GM18502 (cell line): ENCODE measurements at regions not wholly inside any gene's neighbourhood (a gene's known extent, or its start where the extent isn't known, plus 50 kb on each side); places are given as distances from the start of the nearest gene placed in this dataset.
"Not testable (repeated sequence)": the region's sequence is repeated elsewhere in the genome, so short reads cannot be mapped to it uniquely, and the experiment has no call there.

Source experiments
- ATAC-seq: cut with Tn5 transposase; IDR thresholded peaks from one replicate; pipeline ENCODE4 v1.9.1; 2021; ENCODE audit warnings: mild to moderate bottlenecking; ENCODE audit not compliant: unreplicated experiment, poor library complexity

- no peak for ATAC-seq
These were observed 141.6 kb upstream of the RIOK3 start for GRCh38 chr18:23311351-23312121.

GRCh38 chr18:23313379-23313778 is 139.7 kb upstream of the RIOK3 start:
- ATAC-seq, result no peak

DNA sequence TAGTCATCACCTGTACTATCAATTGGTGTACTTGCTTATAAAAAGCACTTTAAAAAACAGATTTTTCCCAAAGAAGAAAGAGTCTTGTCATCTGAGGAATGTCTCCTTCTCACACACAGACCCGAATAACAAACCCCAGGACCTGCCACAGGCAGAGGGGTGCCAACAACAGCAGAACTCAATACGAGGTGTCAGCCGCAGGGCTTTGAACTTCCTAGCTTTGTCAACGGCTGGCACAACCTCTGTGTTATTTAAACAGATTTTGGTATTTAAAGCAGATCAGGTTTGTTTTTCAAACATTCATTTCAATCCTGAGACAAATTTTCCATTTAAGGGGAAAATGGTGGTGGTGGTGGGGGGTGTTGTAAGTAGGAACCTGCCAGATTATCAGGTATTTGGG is 138.4 kb upstream of the RIOK3 start:
- ATAC-seq, result no peak

DNA sequence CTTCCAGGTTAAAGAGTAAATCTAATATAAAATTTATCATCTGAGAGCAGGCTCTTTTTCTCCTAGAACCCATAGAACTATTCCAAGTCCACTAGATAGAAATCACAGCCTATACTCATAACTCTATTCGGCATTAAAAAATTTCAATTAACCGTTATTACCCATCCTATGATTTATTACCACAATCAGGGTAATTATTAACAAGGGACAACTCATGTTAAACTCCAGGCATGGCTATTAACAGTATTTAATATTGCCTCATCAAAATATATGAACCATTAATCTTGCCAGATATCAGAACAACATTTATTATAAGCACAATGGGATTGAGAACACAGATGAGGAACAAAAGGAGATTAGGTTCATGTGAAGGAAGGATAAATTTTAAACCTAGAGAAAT is 136.8 kb upstream of the RIOK3 start:
- no peak for ATAC-seq

DNA sequence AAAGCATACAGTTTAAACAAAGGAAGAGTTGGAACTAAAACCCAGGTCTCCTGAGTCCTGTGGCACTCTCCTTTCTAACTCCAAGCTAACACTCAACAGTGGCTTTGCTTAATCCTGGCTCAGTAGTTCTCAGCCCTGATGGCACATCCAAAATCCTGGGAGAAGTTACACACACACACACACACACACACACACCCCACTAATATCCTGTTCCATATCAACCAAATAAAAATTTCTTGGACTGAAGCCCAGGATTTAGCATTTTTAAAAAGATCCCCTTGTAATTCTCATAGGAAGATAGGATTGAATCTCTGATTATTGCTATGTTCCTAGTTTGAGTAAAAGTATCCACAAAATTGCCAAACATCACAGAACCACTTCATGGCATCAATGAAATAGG is 136.1 kb upstream of the RIOK3 start:
- no peak for ATAC-seq

DNA sequence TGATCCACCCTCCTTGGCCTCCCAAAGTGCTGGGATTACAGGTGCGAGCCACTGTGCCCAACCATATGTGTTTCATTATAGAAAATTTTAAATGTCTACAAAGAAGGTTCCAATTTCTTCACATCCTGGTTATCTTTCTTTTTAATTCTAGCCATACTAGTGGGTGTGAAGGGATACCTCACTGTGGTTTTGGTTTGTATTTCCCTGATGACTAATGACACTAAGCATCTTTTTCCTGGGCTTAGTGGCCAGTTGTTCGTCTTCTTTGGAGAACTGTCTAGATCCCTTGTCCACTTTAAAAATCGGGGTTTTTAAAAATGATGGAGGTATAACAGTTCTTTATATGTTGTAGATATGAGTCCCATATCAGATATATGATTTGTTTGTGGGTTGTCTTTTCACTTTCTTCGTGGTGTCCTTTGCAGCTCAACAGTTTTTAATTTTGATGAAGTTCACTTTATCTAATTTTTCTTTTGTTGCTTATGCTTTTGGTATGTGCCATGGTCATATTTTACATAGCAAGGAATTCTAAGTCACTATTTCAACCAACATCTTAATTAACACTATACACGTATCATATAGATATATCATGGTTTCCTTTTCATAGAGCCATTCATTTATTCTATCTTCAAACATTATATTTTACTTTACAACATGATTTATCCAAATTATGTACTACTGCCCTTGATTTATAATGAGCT is 135.0 kb upstream of the RIOK3 start:
- no peak for ATAC-seq

DNA sequence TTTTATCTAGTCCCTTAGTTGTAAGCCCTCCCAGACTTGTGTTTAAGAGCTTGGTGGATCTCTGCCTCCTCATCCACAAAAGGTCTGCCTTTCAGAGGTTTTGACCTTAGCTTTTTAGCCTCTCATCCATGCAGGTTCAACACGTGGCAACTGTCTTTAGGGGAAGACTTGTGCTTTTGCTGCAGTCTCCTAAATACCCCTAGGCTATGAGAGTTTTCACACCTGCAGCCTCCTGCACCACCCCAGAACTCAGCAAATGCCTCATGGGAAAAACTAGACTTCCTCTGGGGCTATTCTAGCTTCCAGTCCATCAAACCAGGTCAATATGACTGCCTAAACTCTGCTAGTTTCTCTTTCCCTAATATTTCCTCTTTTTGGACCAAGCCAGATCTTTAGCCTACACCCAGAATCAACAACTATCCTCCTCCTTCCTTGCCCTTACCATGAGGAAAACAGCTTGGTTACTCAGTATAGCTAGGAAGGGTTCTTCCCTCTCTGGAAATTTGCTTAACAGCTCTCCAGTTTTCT is 132.3 kb upstream of the RIOK3 start:
- ATAC-seq, result no peak

DNA sequence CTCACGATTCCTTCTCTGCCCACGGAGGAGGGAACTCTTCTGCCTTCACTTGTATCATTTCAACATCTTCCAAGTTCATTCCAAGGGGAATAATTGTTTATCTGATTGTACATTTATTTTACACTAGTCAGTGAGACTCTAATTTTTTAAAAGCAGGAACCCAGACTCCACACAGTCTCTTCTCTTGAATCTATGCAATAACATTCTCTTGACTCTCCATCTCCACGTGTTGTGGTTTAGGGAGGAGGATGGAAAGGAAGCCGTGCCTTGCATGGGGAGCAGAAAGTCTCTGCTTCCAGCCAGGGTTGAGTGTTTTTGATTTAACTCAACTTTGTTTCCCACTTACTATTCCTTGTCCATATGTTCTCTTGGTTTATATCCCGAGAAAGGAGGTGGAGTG is 131.1 kb upstream of the RIOK3 start:
- no peak for ATAC-seq

- ATAC-seq, result no peak
These were observed 128.9 kb upstream of the RIOK3 start for GRCh38 chr18:23324056-23324811.

GRCh38 chr18:23324861-23325260 is 128.2 kb upstream of the RIOK3 start:
- ATAC-seq, result no peak

DNA sequence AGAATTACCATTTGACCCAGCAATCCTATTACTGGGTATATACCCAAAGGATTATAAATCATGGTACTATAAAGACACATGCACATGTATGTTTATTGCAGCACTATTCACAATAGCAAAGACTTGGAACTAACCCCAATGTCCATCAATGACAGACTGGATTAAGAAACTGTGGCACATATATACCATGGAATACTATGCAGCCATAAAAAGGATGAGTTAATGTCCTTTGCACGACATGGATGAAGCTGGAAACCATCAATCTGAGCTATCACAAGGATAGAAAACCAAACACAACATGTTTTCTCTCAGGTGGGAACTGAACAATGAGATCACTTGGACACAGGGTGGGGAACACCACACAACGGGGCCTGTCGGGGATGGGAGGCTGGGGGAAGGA is 123.4 kb upstream of the RIOK3 start:
- not testable (repeated sequence) for ATAC-seq

GRCh38 chr18:23330423-23330822 is 122.7 kb upstream of the RIOK3 start:
- ATAC-seq, result peak; percentile 72

DNA sequence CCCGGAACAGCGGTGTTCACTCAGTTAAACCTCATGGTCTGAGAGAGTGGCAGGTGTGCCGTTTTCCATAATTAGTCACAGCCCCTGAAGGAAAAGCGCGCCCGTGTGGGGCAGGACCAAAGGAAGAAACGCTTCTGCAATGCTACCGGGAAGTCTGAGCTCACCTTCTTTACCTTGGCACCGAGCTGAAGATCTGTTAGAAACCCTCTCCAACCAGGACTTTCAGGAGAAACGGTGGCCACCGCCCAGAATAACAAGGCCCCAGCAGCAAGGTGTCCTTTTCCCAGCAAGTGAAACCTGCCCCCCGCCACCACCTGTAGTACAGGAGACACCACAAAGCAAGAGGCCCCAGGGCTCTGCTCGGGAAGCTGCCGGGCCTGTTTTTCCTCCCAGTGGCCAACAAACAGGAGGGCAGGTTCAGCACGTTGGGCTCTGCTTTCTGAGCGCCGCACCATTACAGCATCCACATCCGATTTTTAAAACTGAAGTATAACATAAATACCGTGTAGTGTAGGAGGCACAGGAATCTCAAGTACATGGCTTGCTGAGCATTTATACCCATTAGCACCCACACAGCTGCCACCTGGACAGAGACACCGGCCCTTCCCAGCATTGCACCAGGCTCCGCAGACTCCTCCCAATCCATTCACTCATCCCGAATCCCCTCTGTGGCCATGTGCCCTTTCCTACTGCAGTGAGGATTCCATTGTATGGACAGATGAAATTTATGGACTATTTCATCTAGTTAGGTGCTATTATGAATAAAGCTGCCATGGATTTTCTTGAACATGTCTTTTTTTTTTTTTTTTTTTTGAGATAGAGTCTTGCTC is 121.8 kb upstream of the RIOK3 start:
- no peak for ATAC-seq

GRCh38 chr18:23332356-23332755 is 120.7 kb upstream of the RIOK3 start:
- ATAC-seq, result no peak

DNA sequence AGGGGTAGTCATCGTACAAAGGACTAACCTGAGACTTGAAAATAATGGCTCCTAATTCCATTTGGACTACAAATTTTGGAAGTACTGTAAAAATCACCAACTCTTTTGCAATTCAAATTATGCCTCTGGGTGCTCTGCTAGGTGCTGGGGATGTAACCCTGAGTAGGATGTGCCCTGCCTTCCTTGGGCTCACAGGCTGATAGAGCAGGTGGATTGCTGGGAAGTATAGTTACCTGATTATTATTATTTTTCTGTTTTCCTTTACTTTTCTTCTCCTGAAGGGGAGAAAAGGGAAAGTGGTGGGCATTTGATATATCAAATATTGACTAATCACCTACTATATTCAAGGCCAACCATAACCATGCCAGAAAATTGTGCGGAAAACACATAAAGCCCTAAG is 119.3 kb upstream of the RIOK3 start:
- ATAC-seq, result no peak

DNA sequence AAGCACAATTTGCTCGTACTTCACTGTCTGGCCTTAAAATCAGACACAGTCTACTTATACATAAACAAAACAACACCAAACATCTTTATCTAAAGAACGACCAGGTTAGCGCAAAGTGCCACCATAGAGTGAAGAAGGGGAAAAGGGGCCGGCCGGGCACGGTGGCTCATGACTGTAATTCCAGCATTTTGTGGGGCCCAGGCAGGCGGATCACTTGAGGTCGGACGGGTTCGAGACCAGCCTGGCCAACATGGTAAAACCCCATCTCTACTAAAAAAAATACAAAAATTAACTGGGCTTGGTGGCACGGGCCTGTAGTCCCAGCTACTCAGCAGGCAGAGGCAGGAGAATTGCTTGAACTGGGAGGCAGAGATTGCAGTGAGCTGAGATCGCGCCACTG is 118.5 kb upstream of the RIOK3 start:
- no peak for ATAC-seq

- no peak for ATAC-seq
These were observed 117.0 kb upstream of the RIOK3 start for GRCh38 chr18:23336101-23336500.

DNA sequence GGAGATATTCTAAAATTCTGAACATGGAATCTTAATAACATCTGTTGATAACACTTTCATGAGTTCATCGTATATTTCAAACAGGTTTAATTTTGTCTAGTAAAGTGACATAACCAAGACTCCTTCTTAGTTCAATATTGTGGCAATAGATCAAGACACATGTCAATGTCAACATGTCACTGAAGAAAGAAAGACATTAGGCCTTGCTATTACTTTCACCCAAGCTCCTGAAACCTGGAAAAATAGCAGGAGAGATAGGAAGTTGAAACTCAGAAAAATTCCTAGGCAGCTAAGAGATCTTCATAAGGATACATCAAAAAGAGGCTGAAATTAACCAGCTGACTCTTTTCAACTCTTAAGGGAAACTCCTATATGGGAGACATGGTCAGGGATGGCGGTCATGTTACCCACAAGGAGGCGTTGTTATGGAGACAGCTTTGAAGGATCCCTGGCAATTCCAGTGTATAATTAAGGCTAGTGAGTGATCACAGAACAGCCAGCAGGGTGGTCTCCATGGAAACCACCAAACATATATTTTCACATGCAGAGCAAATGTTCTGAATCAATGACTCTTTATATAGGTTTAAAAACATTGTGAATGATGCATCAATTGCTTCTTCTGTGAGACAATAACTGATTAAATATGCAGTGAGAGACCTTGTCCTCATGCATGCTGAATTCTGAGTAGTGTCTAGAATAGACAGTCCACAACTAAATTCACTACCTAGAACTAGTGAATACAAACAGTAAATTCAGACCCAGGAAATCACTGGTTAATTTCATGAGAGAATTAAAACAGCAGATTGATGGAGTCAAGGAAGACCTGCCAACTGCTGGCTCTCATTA is 115.3 kb upstream of the RIOK3 start:
- no peak for ATAC-seq

- no peak for ATAC-seq
These were observed 112.4 kb upstream of the RIOK3 start for GRCh38 chr18:23340661-23341060.
